Trophoblast cell (in vitro differentiated cells and primary cell): ENCODE measurements at regions not wholly inside any gene's neighbourhood (a gene's known extent, or its start where the extent isn't known, plus 50 kb on each side); places are given as distances from the start of the nearest gene placed in this dataset.

Experiments
- DNase-seq, 2 donors: peaks; one replicate each; pipeline ENCODE4 v3.0.0-alpha.2; 2016
- H2AFZ ChIP-seq: 2 replicates; pipeline ENCODE4 v1.6.1; 2013; ENCODE audit warnings: low read length, moderate library complexity, mild to moderate bottlenecking; ENCODE audit not compliant: insufficient read depth, poor library complexity
- H2AK5ac ChIP-seq: 2 replicates; pipeline ENCODE4 v1.6.1; 2013; ENCODE audit warnings: mild to moderate bottlenecking, low read length
- H2BK120ac ChIP-seq: 2 replicates; pipeline ENCODE4 v1.6.1; 2013; ENCODE audit warnings: low read length, mild to moderate bottlenecking, moderate library complexity; ENCODE audit not compliant: insufficient read depth, poor library complexity
- H2BK12ac ChIP-seq: 2 replicates; pipeline ENCODE4 v1.6.1; 2013; ENCODE audit warnings: mild to moderate bottlenecking, low read length, moderate library complexity
- H2BK5ac ChIP-seq: 2 replicates; pipeline ENCODE4 v1.6.1; 2013; ENCODE audit warnings: low read length, low read depth, moderate library complexity, mild to moderate bottlenecking; ENCODE audit not compliant: poor library complexity
- H3K14ac ChIP-seq: 2 replicates; pipeline ENCODE4 v1.6.1; 2013; ENCODE audit warnings: mild to moderate bottlenecking, low read length
- H3K18ac ChIP-seq: 2 replicates; pipeline ENCODE4 v1.6.1; 2013; ENCODE audit warnings: mild to moderate bottlenecking, low read length
- H3K23ac ChIP-seq: 2 replicates; pipeline ENCODE4 v1.6.1; 2013; ENCODE audit warnings: low read length
- H3K27ac ChIP-seq: 2 replicates; pipeline ENCODE4 v1.5.1; 2013; ENCODE audit warnings: low read depth, mild to moderate bottlenecking, inconsistent platforms, low read length, moderate library complexity
- H3K27me3 ChIP-seq: 2 replicates; pipeline ENCODE4 v1.6.1; 2013; ENCODE audit warnings: inconsistent platforms, mild to moderate bottlenecking, low read length, moderate library complexity; ENCODE audit not compliant: insufficient read depth
- H3K36me3 ChIP-seq, 2 experiments: 1 replicate in 1 of 2; 2 replicates in 1 of 2; pipeline ENCODE4 v1.6.1; 2013; ENCODE audit warnings: low read length in 2 of 2, mild to moderate bottlenecking in 2 of 2, moderate library complexity in 1 of 2; ENCODE audit not compliant: insufficient read depth in 2 of 2, control insufficient read depth in 1 of 2
- H3K4ac ChIP-seq: 2 replicates; pipeline ENCODE4 v1.6.1; 2013; ENCODE audit warnings: low read depth, mild to moderate bottlenecking, low read length, moderate library complexity
- H3K4me1 ChIP-seq, 2 experiments: 1 replicate in 1 of 2; 2 replicates in 1 of 2; pipeline ENCODE4 v1.6.1; 2013; ENCODE audit warnings: low read length in 2 of 2, mild to moderate bottlenecking in 2 of 2, moderate library complexity in 1 of 2; ENCODE audit not compliant: insufficient read depth in 2 of 2, control insufficient read depth in 1 of 2
- H3K4me2 ChIP-seq: 2 replicates; pipeline ENCODE4 v1.6.1; 2013; ENCODE audit warnings: inconsistent platforms, mild to moderate bottlenecking, low read length, moderate library complexity
- H3K4me3 ChIP-seq: 2 replicates; pipeline ENCODE4 v1.5.1; 2013; ENCODE audit warnings: mild to moderate bottlenecking, low read depth, low read length, inconsistent platforms
- H3K79me1 ChIP-seq: one replicate; pipeline ENCODE4 v1.6.1; 2013; ENCODE audit warnings: low read length
- H3K79me2 ChIP-seq: 2 replicates; pipeline ENCODE4 v1.6.1; 2013; ENCODE audit warnings: low read length, mild to moderate bottlenecking; ENCODE audit not compliant: control insufficient read depth, insufficient read depth, poor library complexity
- H3K9ac ChIP-seq: 2 replicates; pipeline ENCODE4 v1.6.1; 2013; ENCODE audit warnings: mild to moderate bottlenecking, low read length
- H3K9me3 ChIP-seq: 2 replicates; pipeline ENCODE4 v1.6.1; 2013; ENCODE audit warnings: low read depth, mild to moderate bottlenecking, control low read depth, inconsistent platforms, low read length; ENCODE audit not compliant: insufficient read depth
- H4K12ac ChIP-seq: 2 replicates; pipeline ENCODE4 v1.6.1; 2013; ENCODE audit warnings: low read depth, mild to moderate bottlenecking, low read length, moderate library complexity
- H4K8ac ChIP-seq: 2 replicates; pipeline ENCODE4 v1.6.1; 2013; ENCODE audit warnings: low read depth, mild to moderate bottlenecking, low read length, moderate library complexity
- H4K91ac ChIP-seq: one replicate; pipeline ENCODE4 v1.6.1; 2013; ENCODE audit warnings: low read depth, mild to moderate bottlenecking, low read length, moderate library complexity
- WGBS: extraction: QIAGEN DNeasy Blood & Tissue Kit; methylation state at CpG from one replicate; pipeline ENCODE4 v1.1.7; 2013; ENCODE audit warnings: missing lambda C conversion rate; ENCODE audit not compliant: insufficient read length, insufficient coverage; ENCODE audit errors: extremely low coverage; 5-methylcytosine and 5-hydroxymethylcytosine counted together

DNA sequence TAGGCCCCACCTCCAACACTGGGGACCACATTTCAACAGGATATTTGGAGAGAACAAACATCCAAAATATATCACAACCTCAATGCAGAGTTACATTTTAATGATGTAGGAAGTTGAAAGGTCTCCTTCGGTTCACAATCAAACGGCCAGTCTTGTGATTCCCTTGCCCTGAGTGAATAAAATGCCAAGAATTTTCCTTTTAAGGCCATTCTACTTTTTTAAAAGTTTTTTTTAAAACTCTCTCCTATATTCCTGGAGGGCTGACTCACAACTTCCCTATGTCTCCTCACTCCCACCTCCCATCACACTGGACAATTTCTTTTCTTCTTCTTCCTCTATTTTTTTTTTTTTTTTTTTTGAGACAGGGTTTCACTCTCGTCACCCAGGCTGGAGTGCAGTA is 693.6 kb upstream of the AUTS2 start:
- Histone ChIP-seq H3K18ac (no peak overlapping the region), H3K4me1 (no peaks in the 10 kb centered on the region), H3K79me1 (no peaks in the 10 kb centered on the region), H4K91ac (no peak overlapping the region), H2BK12ac (no peak overlapping the region), H4K12ac (no peak overlapping the region), H3K23ac (no peak overlapping the region), H3K14ac (no peak overlapping the region), H3K27me3 (no peaks in the 10 kb centered on the region), H2BK120ac (no peak overlapping the region), H3K9ac (no peak overlapping the region), H4K8ac (no peak overlapping the region), H3K9me3 (peaks cover 2% of the 10 kb centered on the region), H3K4me3 (no peak overlapping the region), H3K27ac (no peak overlapping the region), H3K4me2 (no peak overlapping the region), H2AK5ac (no peak overlapping the region), H3K36me3 (no peaks in the 10 kb centered on the region), H3K4ac (no peak overlapping the region), H2BK5ac (no peak overlapping the region), H2AFZ (no peak overlapping the region), H3K79me2 (no peaks in the 10 kb centered on the region)
- no peak for DNase-seq
- WGBS = no CpG with 5 or more reads among the region's 3 CpGs

DNA sequence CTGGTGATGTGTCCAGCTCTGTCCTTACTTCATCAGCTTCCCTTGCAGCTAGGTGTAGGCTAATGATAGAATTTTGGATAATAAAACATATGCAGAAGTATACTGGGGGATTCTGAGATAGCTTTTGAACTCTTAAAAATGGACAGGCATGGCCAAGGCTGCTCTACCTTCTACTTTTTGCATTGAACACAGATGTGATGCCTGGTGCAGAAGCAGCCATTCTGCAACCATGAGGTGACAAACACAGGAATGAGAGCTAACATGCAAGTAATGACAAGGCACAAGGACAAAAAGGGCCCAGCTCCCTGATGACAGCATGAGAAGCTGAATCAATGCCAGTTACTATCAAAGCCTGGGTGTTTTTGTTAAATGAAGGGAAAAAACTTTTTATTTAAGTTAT is 686.5 kb upstream of the AUTS2 start:
- Histone ChIP-seq H2BK120ac (no peak overlapping the region), H4K91ac (no peak overlapping the region), H3K9ac (no peak overlapping the region), H3K4ac (no peak overlapping the region), H3K23ac (no peak overlapping the region), H2BK12ac (no peak overlapping the region), H2AFZ (no peak overlapping the region), H3K14ac (no peak overlapping the region), H3K18ac (no peak overlapping the region), H3K36me3 (no peaks in the 10 kb centered on the region), H3K4me3 (no peak overlapping the region), H3K79me2 (no peaks in the 10 kb centered on the region), H2BK5ac (no peak overlapping the region), H4K8ac (no peak overlapping the region), H2AK5ac (no peak overlapping the region), H3K9me3 (peaks cover 2% of the 10 kb centered on the region), H3K4me1 (no peaks in the 10 kb centered on the region), H3K79me1 (no peaks in the 10 kb centered on the region), H3K27ac (no peak overlapping the region), H3K27me3 (no peaks in the 10 kb centered on the region), H3K4me2 (no peak overlapping the region), H4K12ac (no peak overlapping the region)
- no peak for DNase-seq

DNA sequence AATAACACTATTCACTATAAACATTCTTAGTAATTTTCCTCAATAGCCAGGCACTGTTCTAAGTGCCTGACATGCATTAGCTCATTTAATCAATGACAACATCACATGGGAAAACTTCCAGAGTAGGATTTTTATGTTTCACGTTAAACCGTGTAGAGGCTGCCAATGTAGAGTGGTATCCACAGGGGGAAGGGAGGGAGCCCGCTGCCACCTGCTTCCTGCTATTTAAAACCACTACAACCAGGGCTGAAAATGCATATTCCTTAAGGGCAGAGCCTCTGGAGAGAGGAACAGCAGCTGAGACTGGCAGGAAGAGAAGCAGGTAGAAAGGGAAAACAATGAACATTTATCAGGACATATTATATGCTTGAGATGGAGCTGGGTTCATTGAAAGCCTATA is 684.3 kb upstream of the AUTS2 start:
- Histone ChIP-seq H3K9ac (no peak overlapping the region), H3K36me3 (no peaks in the 10 kb centered on the region), H3K27ac (no peak overlapping the region), H3K27me3 (no peaks in the 10 kb centered on the region), H3K4me1 (no peaks in the 10 kb centered on the region), H2AK5ac (no peak overlapping the region), H3K18ac (no peak overlapping the region), H2AFZ (no peak overlapping the region), H4K8ac (no peak overlapping the region), H4K12ac (no peak overlapping the region), H3K4ac (no peak overlapping the region), H3K4me2 (no peak overlapping the region), H2BK5ac (no peak overlapping the region), H3K79me1 (no peaks in the 10 kb centered on the region), H3K23ac (no peak overlapping the region), H4K91ac (no peak overlapping the region), H2BK12ac (no peak overlapping the region), H3K9me3 (peaks cover 14% of the 10 kb centered on the region), H3K4me3 (no peak overlapping the region), H3K79me2 (no peaks in the 10 kb centered on the region), H3K14ac (no peak overlapping the region), H2BK120ac (no peak overlapping the region)
- no CpG with 5 or more reads among the region's 3 CpGs for WGBS
- no peak for DNase-seq

DNA sequence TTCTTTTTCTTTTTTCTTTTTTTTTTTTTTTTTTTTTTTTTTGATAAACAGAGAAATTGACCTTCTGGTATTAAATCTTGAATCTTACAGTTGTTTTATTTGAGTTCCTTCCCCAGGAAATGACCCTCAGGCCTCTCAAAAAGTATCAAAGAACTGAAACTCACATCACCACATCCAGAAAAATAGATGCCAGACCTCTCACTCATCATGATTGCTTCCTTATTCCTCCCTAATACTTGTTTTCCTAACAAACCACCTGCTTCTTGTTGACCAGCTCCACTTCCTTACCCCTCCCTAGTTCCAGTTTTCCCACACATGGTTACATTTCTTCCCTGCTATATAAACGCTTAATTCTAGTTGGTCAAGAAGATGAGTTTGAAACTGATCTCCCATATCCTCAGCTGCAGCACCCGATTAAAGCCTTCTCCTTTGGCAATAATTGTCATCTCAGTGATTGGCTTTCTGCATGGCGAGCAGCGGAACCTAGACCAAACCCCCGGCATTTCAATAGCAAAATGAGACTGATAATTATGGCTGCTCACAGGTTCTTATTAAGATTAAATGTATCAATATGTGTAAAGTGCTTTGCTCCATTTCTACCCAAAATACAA is 681.1 kb upstream of the AUTS2 start:
- H3K4me1 ChIP-seq = no peaks in the 10 kb centered on the region
- H3K79me1 ChIP-seq = no peaks in the 10 kb centered on the region
- H3K9ac ChIP-seq = no peak overlapping the region
- no peak overlapping the region for H3K4me3 ChIP-seq
- peaks cover 24% of the 10 kb centered on the region for H3K9me3 ChIP-seq
- no peaks in the 10 kb centered on the region for H3K36me3 ChIP-seq
- no peak overlapping the region for H2AFZ ChIP-seq
- no peak overlapping the region for H4K12ac ChIP-seq
- WGBS = no CpG with 5 or more reads among the region's 5 CpGs
- H3K4ac ChIP-seq = no peak overlapping the region
- no peak overlapping the region for H4K91ac ChIP-seq
- H4K8ac ChIP-seq = no peak overlapping the region
- no peak for DNase-seq
- H3K18ac ChIP-seq = no peak overlapping the region
- H3K14ac ChIP-seq = no peak overlapping the region
- no peaks in the 10 kb centered on the region for H3K79me2 ChIP-seq
- no peak overlapping the region for H2BK5ac ChIP-seq
- no peaks in the 10 kb centered on the region for H3K27me3 ChIP-seq
- no peak overlapping the region for H3K23ac ChIP-seq
- H3K27ac ChIP-seq = no peak overlapping the region
- H2BK120ac ChIP-seq = no peak overlapping the region
- H2BK12ac ChIP-seq = no peak overlapping the region
- H3K4me2 ChIP-seq = no peak overlapping the region
- no peak overlapping the region for H2AK5ac ChIP-seq
